Progenitor cell of endocrine pancreas (in vitro differentiated cells): ENCODE measurements at regions not wholly inside any gene's neighbourhood (a gene's known extent, or its start where the extent isn't known, plus 50 kb on each side); places are given as distances from the start of the nearest gene placed in this dataset.

Experiments used
- DNase-seq: peaks from one replicate; pipeline ENCODE4 v3.0.0; 2021; ENCODE audit warnings: low spot score; ENCODE audit not compliant: unreplicated experiment
- H3K27ac Mint-ChIP-seq: 2 replicates; pipeline ENCODE4 v1.8.0; 2021; ENCODE audit warnings: mild to moderate bottlenecking, moderate library complexity, mixed read lengths
- H3K27me3 Mint-ChIP-seq: 2 replicates; pipeline ENCODE4 v1.8.0; 2021; ENCODE audit warnings: mixed read lengths
- H3K36me3 Mint-ChIP-seq: 2 replicates; pipeline ENCODE4 v1.8.0; 2022; ENCODE audit warnings: mixed read lengths; ENCODE audit not compliant: insufficient read depth
- H3K4me1 Mint-ChIP-seq: 2 replicates; pipeline ENCODE4 v1.8.0; 2021; ENCODE audit warnings: low read depth, mixed read lengths
- H3K4me3 Mint-ChIP-seq: 2 replicates; pipeline ENCODE4 v1.8.0; 2021; ENCODE audit warnings: low read depth, mild to moderate bottlenecking, moderate library complexity, mixed read lengths
- H3K9me3 Mint-ChIP-seq: 2 replicates; pipeline ENCODE4 v1.8.0; 2021; ENCODE audit warnings: low read depth, mixed read lengths
- TF ChIP-seq, protein P1 (sequence below): fragments of 200-600 bp; sonication (generic); IDR thresholded peaks from one replicate; pipeline ENCODE4 v1.5.0; 2021; ENCODE audit warnings: antibody characterized with exemption, mild to moderate bottlenecking; ENCODE audit not compliant: unreplicated experiment

DNA sequence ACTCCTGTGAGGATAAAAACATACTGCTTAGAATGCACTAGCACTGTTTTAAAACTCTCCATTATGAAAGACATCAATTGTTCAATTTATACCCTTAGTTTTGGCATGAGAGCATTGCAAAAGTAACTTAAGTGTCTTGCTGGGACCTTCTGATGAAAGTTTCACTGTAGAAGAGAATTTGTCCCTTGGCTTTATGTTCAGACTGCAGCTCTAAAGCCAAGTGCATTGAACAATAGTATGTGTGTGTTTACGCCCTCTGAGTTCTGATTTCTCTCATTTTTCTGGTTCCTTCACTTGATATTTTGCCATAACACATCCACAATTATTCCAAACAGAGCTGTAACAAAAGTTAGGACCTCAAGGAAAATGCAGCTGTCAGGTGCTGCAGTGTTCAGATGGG is 474.6 kb downstream of the DISC1 start:
- Mint-ChIP-seq H3K4me1 (peaks cover 17% of the 10 kb centered on the region), H3K4me3 (no peak overlapping the region), H3K36me3 (peaks cover 6% of the 10 kb centered on the region), H3K9me3 (peaks cover 7% of the 10 kb centered on the region), H3K27ac (no peak overlapping the region), H3K27me3 (peaks cover 34% of the 10 kb centered on the region)
- TF ChIP-seq, protein P1, sequence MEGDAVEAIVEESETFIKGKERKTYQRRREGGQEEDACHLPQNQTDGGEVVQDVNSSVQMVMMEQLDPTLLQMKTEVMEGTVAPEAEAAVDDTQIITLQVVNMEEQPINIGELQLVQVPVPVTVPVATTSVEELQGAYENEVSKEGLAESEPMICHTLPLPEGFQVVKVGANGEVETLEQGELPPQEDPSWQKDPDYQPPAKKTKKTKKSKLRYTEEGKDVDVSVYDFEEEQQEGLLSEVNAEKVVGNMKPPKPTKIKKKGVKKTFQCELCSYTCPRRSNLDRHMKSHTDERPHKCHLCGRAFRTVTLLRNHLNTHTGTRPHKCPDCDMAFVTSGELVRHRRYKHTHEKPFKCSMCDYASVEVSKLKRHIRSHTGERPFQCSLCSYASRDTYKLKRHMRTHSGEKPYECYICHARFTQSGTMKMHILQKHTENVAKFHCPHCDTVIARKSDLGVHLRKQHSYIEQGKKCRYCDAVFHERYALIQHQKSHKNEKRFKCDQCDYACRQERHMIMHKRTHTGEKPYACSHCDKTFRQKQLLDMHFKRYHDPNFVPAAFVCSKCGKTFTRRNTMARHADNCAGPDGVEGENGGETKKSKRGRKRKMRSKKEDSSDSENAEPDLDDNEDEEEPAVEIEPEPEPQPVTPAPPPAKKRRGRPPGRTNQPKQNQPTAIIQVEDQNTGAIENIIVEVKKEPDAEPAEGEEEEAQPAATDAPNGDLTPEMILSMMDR, result no peak
- DNase-seq, result no peak

DNA sequence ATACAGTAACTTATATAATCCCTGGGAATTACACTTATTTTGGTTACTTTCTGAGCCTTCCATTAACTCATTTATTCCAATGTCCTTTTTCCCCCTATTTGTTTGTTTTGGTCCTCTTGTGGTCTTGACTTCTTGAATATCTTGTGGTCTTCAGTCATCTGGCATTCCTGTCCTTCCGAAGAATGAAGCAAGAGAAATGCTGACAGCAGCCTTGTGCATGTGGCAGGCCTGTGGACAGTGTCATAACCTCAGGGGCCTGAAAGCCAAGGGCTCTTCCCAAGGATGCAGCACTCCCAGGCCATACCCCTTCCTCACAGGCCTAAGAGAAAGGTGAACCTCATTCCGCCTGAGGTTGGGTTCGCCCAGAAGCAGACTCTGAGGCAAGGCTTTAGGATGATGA is 470.2 kb downstream of the DISC1 start:
- peaks cover 7% of the 10 kb centered on the region for H3K9me3 Mint-ChIP-seq
- no peak overlapping the region for H3K4me3 Mint-ChIP-seq
- TF ChIP-seq, protein P1, result no peak
- DNase-seq, result no peak
- peaks cover 18% of the 10 kb centered on the region for H3K27me3 Mint-ChIP-seq
- peaks cover 6% of the 10 kb centered on the region for H3K36me3 Mint-ChIP-seq
- peaks cover 2% of the 10 kb centered on the region for H3K4me1 Mint-ChIP-seq
- no peak overlapping the region for H3K27ac Mint-ChIP-seq
